NCI-H345 (cell line): ENCODE measurements at regions not wholly inside any gene's neighbourhood (a gene's known extent, or its start where the extent isn't known, plus 50 kb on each side); places are given as distances from the start of the nearest gene placed in this dataset.

Experiments used
- DNase-seq: peaks from one replicate; lab custom pipeline; 2025; lab: John Stamatoyannopoulos, UW

- DNase-seq = no peak
Observed at GRCh38 chr14:71636820-71637471, 295.3 kb upstream of the RGS6 start.

- DNase-seq = no peak
Observed at GRCh38 chr14:71638523-71639196, 293.6 kb upstream of the RGS6 start.

- DNase-seq = no peak
Observed at GRCh38 chr14:71642715-71643114, 289.5 kb upstream of the RGS6 start.

- DNase-seq = no peak
Observed at GRCh38 chr14:71645656-71646055, 286.6 kb upstream of the RGS6 start.

- DNase-seq = no peak
Observed at GRCh38 chr14:71646518-71646917, 285.7 kb upstream of the RGS6 start.

GRCh38 chr14:71647086-71647784 lies 285.0 kb upstream of the RGS6 start:
- DNase-seq = peak; percentile 65

- DNase-seq = no peak
Observed at GRCh38 chr14:71648725-71649124, 283.5 kb upstream of the RGS6 start.

GRCh38 chr14:71650187-71650755 lies 282.0 kb upstream of the RGS6 start:
- DNase-seq = no peak

GRCh38 chr14:71651228-71651627 lies 281.0 kb upstream of the RGS6 start:
- no peak for DNase-seq

- DNase-seq = no peak
Observed at GRCh38 chr14:71652368-71652767, 279.9 kb upstream of the RGS6 start.

- DNase-seq = no peak
Observed at GRCh38 chr14:71654810-71655209, 277.4 kb upstream of the RGS6 start.

- DNase-seq = no peak
Observed at GRCh38 chr14:71658261-71658860, 273.9 kb upstream of the RGS6 start.

- no peak for DNase-seq
Observed at GRCh38 chr14:71659159-71659558, 273.1 kb upstream of the RGS6 start.

- peak; percentile 65 for DNase-seq
Observed at GRCh38 chr14:71661441-71661840, 270.8 kb upstream of the RGS6 start.

GRCh38 chr14:71662291-71662790 lies 269.9 kb upstream of the RGS6 start:
- no peak for DNase-seq

GRCh38 chr14:71665157-71665556 lies 267.1 kb upstream of the RGS6 start:
- DNase-seq = no peak

- no peak for DNase-seq
Observed at GRCh38 chr14:71665781-71666180, 266.4 kb upstream of the RGS6 start.

- no peak for DNase-seq
Observed at GRCh38 chr14:71666571-71667145, 265.6 kb upstream of the RGS6 start.

- no peak for DNase-seq
Observed at GRCh38 chr14:71668186-71668912, 263.9 kb upstream of the RGS6 start.

GRCh38 chr14:71672596-71672995 lies 259.6 kb upstream of the RGS6 start:
- no peak for DNase-seq
